H1 (cell line): ENCODE measurements at regions not wholly inside any gene's neighbourhood (a gene's known extent, or its start where the extent isn't known, plus 50 kb on each side); places are given as distances from the start of the nearest gene placed in this dataset.

Source experiments
- CTCF ChIA-PET: fragments of 300-600 bp; sonication (Branson Sonifier 250); formaldehyde crosslinking; loops from one replicate; lab custom pipeline; 2021; ENCODE audit not compliant: partially characterized antibody; lab: Charles Lee
- POLR2A ChIA-PET: fragments of 300-600 bp; sonication (Branson Sonifier 250); formaldehyde crosslinking; loops from one replicate; lab custom pipeline; 2021; ENCODE audit warnings: inconsistent platforms; ENCODE audit not compliant: partially characterized antibody; lab: Charles Lee
- DNase-seq, 2 experiments: peaks; one replicate each; pipeline versions ENCODE4 v3.0.0 to v3.0.0-alpha.2; 2010 to 2022; ENCODE audit warnings: low spot score in 2 of 2, low read depth in 1 of 2, mixed read lengths in 1 of 2
- FAIRE-seq: peaks from 2 replicates; lab custom pipeline; 2011; peaks lifted over from hg19 to GRCh38; lab: Jason Lieb, UNC
- H2AFZ ChIP-seq: 2 replicates; pipeline ENCODE4 v1.8.1; 2012; ENCODE audit warnings: low read length, inconsistent platforms
- H2AK5ac ChIP-seq: 2 replicates; pipeline ENCODE4 v1.6.1; 2013; ENCODE audit warnings: low read depth, low read length
- H2BK120ac ChIP-seq: replicated peaks from 2 replicates; pipeline ENCODE3; 2013; ENCODE audit warnings: low read depth, low read length, inconsistent platforms
- H2BK12ac ChIP-seq: 2 replicates; pipeline ENCODE4 v1.6.1; 2013; ENCODE audit warnings: low read depth, low read length
- H2BK15ac ChIP-seq: 2 replicates; pipeline ENCODE4 v1.6.1; 2013; ENCODE audit warnings: low read length
- H2BK20ac ChIP-seq: 2 replicates; pipeline ENCODE4 v1.6.1; 2013; ENCODE audit warnings: low read length
- H2BK5ac ChIP-seq: 2 replicates; pipeline ENCODE4 v1.6.1; 2013; ENCODE audit warnings: low read depth, low read length
- H3K14ac ChIP-seq: 2 replicates; pipeline ENCODE4 v1.6.1; 2013; ENCODE audit warnings: inconsistent platforms; ENCODE audit not compliant: insufficient read length
- H3K18ac ChIP-seq: 2 replicates; pipeline ENCODE4 v1.6.1; 2013; ENCODE audit warnings: low read length; ENCODE audit errors: extremely low read depth
- H3K23ac ChIP-seq: 2 replicates; pipeline ENCODE4 v1.6.1; 2013; ENCODE audit warnings: inconsistent platforms; ENCODE audit not compliant: insufficient read length
- H3K23me2 ChIP-seq: 2 replicates; pipeline ENCODE4 v1.6.1; 2013; ENCODE audit warnings: low read depth, low read length
- H3K27ac ChIP-seq: 2 replicates; pipeline ENCODE4 v1.6.1; 2011; ENCODE audit warnings: low read depth, low read length, inconsistent platforms
- H3K27me3 ChIP-seq, 4 experiments: replicated peaks in 1 of 4; 1 replicate in 1 of 4; 2 replicates in 3 of 4; pipeline versions ENCODE4 v1.6.1 to v1.8.1; 2011 to 2013; ENCODE audit warnings: low read length in 3 of 4, mild to moderate bottlenecking in 3 of 4, inconsistent platforms in 2 of 4, mixed read lengths in 2 of 4, moderate library complexity in 1 of 4; ENCODE audit not compliant: control insufficient read depth in 3 of 4, insufficient read depth in 3 of 4; ENCODE audit errors: extremely low read depth in 1 of 4
- H3K36me3 ChIP-seq, 4 experiments: 2 replicates each; pipeline versions ENCODE4 v1.6.1 to v1.8.1; 2011 to 2013; ENCODE audit warnings: mild to moderate bottlenecking in 4 of 4, low read length in 3 of 4, moderate library complexity in 2 of 4, control low read depth in 1 of 4, inconsistent platforms in 1 of 4; ENCODE audit not compliant: insufficient read depth in 4 of 4, control insufficient read depth in 2 of 4
- H3K4ac ChIP-seq: replicated peaks from 2 replicates; pipeline ENCODE3; 2013; ENCODE audit warnings: low read length, low read depth, mixed read lengths, inconsistent platforms; ENCODE audit not compliant: insufficient read length
- H3K4me1 ChIP-seq, 4 experiments: replicated peaks in 1 of 4; 1 replicate in 1 of 4; 2 replicates in 3 of 4; pipeline versions ENCODE4 v1.6.1 to v1.8.1; 2011 to 2013; ENCODE audit warnings: low read length in 3 of 4, inconsistent platforms in 2 of 4, mixed read lengths in 1 of 4; ENCODE audit not compliant: insufficient read depth in 4 of 4, control insufficient read depth in 3 of 4
- H3K4me2 ChIP-seq, 2 experiments: 2 replicates each; pipeline versions ENCODE4 v1.6.1 to v1.8.1; 2011 to 2013; ENCODE audit warnings: low read depth in 2 of 2, low read length in 2 of 2, control low read depth in 1 of 2, inconsistent platforms in 1 of 2, mild to moderate bottlenecking in 1 of 2; ENCODE audit not compliant: insufficient read depth in 1 of 2
- H3K4me3 ChIP-seq, 4 experiments: fragments of 200-600, 300-600 bp in 1 of 4; sonication (generic), shearing (Covaris generic), sonication (Bioruptor Twin) in 1 of 4; 2 replicates each; pipeline versions ENCODE4 v1.5.1 to v1.8.1; 2011 to 2016; ENCODE audit warnings: low read length in 4 of 4, low read depth in 3 of 4, control low read depth in 2 of 4, inconsistent platforms in 2 of 4, mild to moderate bottlenecking in 2 of 4, mixed read lengths in 1 of 4, moderate library complexity in 1 of 4; ENCODE audit not compliant: insufficient read depth in 2 of 4; ENCODE audit errors: extremely low read depth in 1 of 4
- H3K56ac ChIP-seq: replicated peaks from 2 replicates; pipeline ENCODE3; 2013; ENCODE audit warnings: low read depth, mild to moderate bottlenecking, mixed read lengths, low read length, inconsistent platforms; ENCODE audit not compliant: insufficient read length
- H3K79me1 ChIP-seq: 2 replicates; pipeline ENCODE4 v1.6.1; 2013; ENCODE audit warnings: low read depth, low read length, control low read depth
- H3K79me2 ChIP-seq, 2 experiments: 2 replicates each; pipeline versions ENCODE4 v1.6.1 to v1.8.1; 2012 to 2013; ENCODE audit warnings: low read length in 2 of 2, mild to moderate bottlenecking in 2 of 2, inconsistent platforms in 1 of 2; ENCODE audit not compliant: insufficient read depth in 2 of 2, control insufficient read depth in 1 of 2
- H3K9ac ChIP-seq, 4 experiments: replicated peaks in 1 of 4; 1 replicate in 1 of 4; 2 replicates in 3 of 4; pipeline versions ENCODE4 v1.6.1 to v1.8.1; 2011 to 2013; ENCODE audit warnings: low read depth in 3 of 4, low read length in 3 of 4, control low read depth in 2 of 4, mild to moderate bottlenecking in 2 of 4, moderate library complexity in 2 of 4, inconsistent platforms in 1 of 4; ENCODE audit errors: extremely low read depth in 1 of 4
- H3K9me3 ChIP-seq, 2 experiments: 2 replicates each; pipeline versions ENCODE4 v1.6.1 to v1.8.1; 2012 to 2013; ENCODE audit warnings: mild to moderate bottlenecking in 2 of 2, moderate library complexity in 2 of 2, control low read depth in 1 of 2, inconsistent platforms in 1 of 2, low read depth in 1 of 2, low read length in 1 of 2, mixed read lengths in 1 of 2; ENCODE audit not compliant: insufficient read depth in 2 of 2
- H4K20me1 ChIP-seq, 2 experiments: replicated peaks in 1 of 2; 2 replicates each; pipeline versions ENCODE3 to v1.8.1; 2011 to 2013; ENCODE audit warnings: inconsistent platforms in 2 of 2, low read length in 2 of 2, mild to moderate bottlenecking in 1 of 2; ENCODE audit not compliant: insufficient read depth in 2 of 2, control insufficient read depth in 1 of 2
- H4K5ac ChIP-seq: 2 replicates; pipeline ENCODE4 v1.6.1; 2013; ENCODE audit warnings: low read length, low read depth, mixed read lengths, inconsistent platforms; ENCODE audit not compliant: insufficient read length
- H4K8ac ChIP-seq: 2 replicates; pipeline ENCODE4 v1.8.0; 2013; ENCODE audit warnings: mild to moderate bottlenecking, moderate library complexity, low read length, inconsistent platforms; ENCODE audit not compliant: insufficient read depth; ENCODE audit errors: extremely low read depth
- H4K91ac ChIP-seq: replicated peaks from 2 replicates; pipeline ENCODE3; 2013; ENCODE audit warnings: low read length, mixed read lengths, inconsistent platforms; ENCODE audit not compliant: insufficient read length
- BCL11A ChIP-seq, 2 experiments: IDR thresholded peaks; one replicate each; pipeline ENCODE4 v1.6.1; 2011; ENCODE audit warnings: low read depth in 2 of 2, low read length in 2 of 2, mild to moderate bottlenecking in 2 of 2
- BRCA1 ChIP-seq: IDR thresholded peaks from 2 replicates; pipeline ENCODE4 v1.6.1; 2012; ENCODE audit warnings: low read depth, low read length, improper control_type of control experiment
- CEBPB ChIP-seq: IDR thresholded peaks from 2 replicates; pipeline ENCODE4 v1.6.1; 2012; ENCODE audit warnings: low read depth, low read length
- CREB1 ChIP-seq: IDR thresholded peaks from 2 replicates; pipeline ENCODE4 v1.6.1; 2012; ENCODE audit warnings: inconsistent platforms
- JUN ChIP-seq: IDR thresholded peaks from 2 replicates; pipeline ENCODE4 v1.6.1; 2011; ENCODE audit warnings: low read depth, mild to moderate bottlenecking, improper control_type of control experiment, low read length
- KDM4A ChIP-seq: IDR thresholded peaks from one replicate; pipeline ENCODE4 v1.7.1; 2012; ENCODE audit warnings: low read depth, mild to moderate bottlenecking, moderate library complexity, low read length, inconsistent platforms; ENCODE audit not compliant: severe bottlenecking
- NRF1 ChIP-seq: IDR thresholded peaks from 2 replicates; pipeline ENCODE4 v1.6.1; 2011; ENCODE audit warnings: mild to moderate bottlenecking, low read depth, low read length, improper control_type of control experiment
- POU5F1 ChIP-seq: IDR thresholded peaks from 2 replicates; pipeline ENCODE4 v1.6.1; 2011; ENCODE audit warnings: low read depth, mild to moderate bottlenecking, low read length, moderate library complexity
- SIN3A ChIP-seq, 2 experiments: IDR thresholded peaks in 1 of 2; conservative IDR thresholded peaks in 1 of 2; 2 replicates each; pipeline ENCODE4 v1.6.1; 2011 to 2012; ENCODE audit warnings: low read length in 2 of 2, improper control_type of control experiment in 1 of 2, low read depth in 1 of 2, mild to moderate bottlenecking in 1 of 2
- SP2 ChIP-seq: IDR thresholded peaks from 2 replicates; pipeline ENCODE4 v1.6.1; 2012; ENCODE audit warnings: mild to moderate bottlenecking, low read length, inconsistent platforms
- TF ChIP-seq, protein P1 (sequence below): IDR thresholded peaks from 2 replicates; pipeline ENCODE4 v1.6.1; 2012; ENCODE audit warnings: low read length, inconsistent platforms

DNA sequence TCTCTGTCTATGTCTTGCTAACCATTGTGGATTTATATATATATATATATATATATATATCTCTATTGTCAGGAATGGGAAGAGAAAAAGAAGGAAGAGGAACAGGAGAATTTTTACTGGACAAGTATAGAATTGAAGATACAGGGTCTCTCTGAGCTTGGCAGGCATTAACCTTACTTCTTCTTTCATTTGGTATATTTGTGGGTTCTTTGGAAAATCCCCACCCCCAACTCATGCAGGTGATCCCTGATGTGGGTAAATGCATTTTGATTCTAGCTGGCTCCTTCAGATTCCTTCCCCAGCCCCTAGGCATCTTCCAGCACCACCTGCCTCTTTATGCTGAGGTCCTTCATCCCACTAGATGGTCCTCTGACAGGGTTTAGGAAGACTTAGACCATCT is 78.8 kb upstream of the TRABD2B start:
- Histone ChIP-seq H3K56ac (no peak overlapping the region), H4K5ac (no peak overlapping the region), H2AFZ (no peak overlapping the region), H3K36me3 (no peaks in the 10 kb centered on the region), H3K14ac (no peak overlapping the region), H2BK120ac (no peak overlapping the region), H3K23ac (no peak overlapping the region), H3K18ac (no peak overlapping the region), H2BK12ac (no peak overlapping the region), H3K27me3 (no peaks in the 10 kb centered on the region; a peak in 2 of 7 replicates), H3K4me3 (no peak overlapping the region), H3K4ac (no peak overlapping the region), H3K4me2 (no peak overlapping the region), H4K20me1 (no peaks in the 10 kb centered on the region), H3K9ac (no peak overlapping the region), H4K91ac (no peak overlapping the region), H2AK5ac (no peak overlapping the region), H4K8ac (no peak overlapping the region), H2BK15ac (no peak overlapping the region), H3K79me2 (no peaks in the 10 kb centered on the region), H3K23me2 (no peaks in the 10 kb centered on the region; the same call in 1 of the 2 replicates), H2BK20ac (no peak overlapping the region), H3K4me1 (no peaks in the 10 kb centered on the region), H3K27ac (no peak overlapping the region), H2BK5ac (no peak overlapping the region), H3K9me3 (no peaks in the 10 kb centered on the region), H3K79me1 (no peaks in the 10 kb centered on the region)
- CTCF ChIA-PET = interaction anchor here (0.7 to 3.3 kb wide), 4 partner anchors 10 to 21 kb away, joined by 3 to 21 read pairs (median 3); no protein-coding TSS in a partner anchor
- DNase-seq = no peak
- no peak for FAIRE-seq
- TF ChIP-seq POU5F1 = no peak
- TF ChIP-seq CREB1 = no peak
- no peak for TF ChIP-seq SP2
- no peak for TF ChIP-seq JUN
- TF ChIP-seq, protein P1, sequence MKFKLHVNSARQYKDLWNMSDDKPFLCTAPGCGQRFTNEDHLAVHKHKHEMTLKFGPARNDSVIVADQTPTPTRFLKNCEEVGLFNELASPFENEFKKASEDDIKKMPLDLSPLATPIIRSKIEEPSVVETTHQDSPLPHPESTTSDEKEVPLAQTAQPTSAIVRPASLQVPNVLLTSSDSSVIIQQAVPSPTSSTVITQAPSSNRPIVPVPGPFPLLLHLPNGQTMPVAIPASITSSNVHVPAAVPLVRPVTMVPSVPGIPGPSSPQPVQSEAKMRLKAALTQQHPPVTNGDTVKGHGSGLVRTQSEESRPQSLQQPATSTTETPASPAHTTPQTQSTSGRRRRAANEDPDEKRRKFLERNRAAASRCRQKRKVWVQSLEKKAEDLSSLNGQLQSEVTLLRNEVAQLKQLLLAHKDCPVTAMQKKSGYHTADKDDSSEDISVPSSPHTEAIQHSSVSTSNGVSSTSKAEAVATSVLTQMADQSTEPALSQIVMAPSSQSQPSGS = no peak
- no peak for TF ChIP-seq CEBPB
- TF ChIP-seq BRCA1 = no peak
- TF ChIP-seq SIN3A (conservative IDR thresholded peaks at IDR 0.05 in 1 of 2, IDR thresholded peaks at IDR 0.05 in 1 of 2; ENCODE audit: low read depth in 1 of 2, low read length in 2 of 2) = no peak
- TF ChIP-seq KDM4A = no peak
- TF ChIP-seq NRF1 = no peak
- no peak for TF ChIP-seq BCL11A (IDR thresholded peaks at IDR 0.05; ENCODE audit: low read depth in 2 of 2, low read length in 2 of 2)
- POLR2A ChIA-PET = no interaction called here
